ENCODE measurements at regions not wholly inside any gene's neighbourhood (a gene's known extent, or its start where the extent isn't known, plus 50 kb on each side); places are given as distances from the start of the nearest gene placed in this dataset.
A peak's percentile ranks its signal among the peaks of the same experiment; 100 is the strongest.

DNA sequence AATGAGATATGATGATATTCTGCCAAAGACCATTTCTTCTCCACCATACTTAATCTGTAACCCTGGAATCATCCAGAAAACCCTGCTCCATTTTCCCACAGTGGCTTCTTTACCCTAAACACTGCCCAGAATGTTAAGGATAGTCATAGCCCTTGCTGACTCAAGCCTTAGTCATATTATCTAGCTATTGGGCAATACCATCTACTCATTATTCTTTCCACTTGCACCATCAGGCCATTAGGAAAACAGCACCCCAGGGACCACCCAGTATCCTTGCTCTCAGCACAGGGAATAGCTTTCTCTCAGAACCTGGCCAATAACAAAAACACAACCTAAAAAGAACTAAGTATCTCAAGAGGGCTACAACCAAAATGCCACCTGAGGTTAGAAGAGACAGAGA is 445.7 kb upstream of the SLC14A2 start:
- DNase-seq: no peak

DNA sequence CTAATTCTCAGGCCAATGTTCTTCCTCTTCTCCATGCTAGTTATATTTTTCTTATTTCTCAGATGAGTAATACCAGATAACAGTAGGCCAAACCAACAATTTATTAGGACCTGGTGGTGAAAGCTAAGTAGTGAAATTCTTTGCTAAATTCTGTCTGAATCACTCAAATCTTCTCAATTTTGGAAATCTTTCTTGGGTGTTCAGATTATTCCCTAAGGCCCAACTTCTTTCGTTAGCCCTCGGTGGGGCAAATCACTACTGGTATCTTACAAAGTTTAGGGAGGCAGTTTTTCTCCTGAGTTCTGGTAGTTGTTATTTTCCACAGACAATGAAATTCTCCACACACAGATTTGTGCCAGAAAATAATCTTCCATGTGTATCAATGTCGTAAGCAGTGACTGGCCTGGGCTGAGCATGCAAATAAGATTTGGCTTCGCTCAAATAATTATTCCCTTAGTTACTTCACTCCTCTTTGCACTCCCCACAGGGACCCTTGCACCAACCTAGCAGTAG is 443.5 kb upstream of the SLC14A2 start:
- no peak for DNase-seq

DNA sequence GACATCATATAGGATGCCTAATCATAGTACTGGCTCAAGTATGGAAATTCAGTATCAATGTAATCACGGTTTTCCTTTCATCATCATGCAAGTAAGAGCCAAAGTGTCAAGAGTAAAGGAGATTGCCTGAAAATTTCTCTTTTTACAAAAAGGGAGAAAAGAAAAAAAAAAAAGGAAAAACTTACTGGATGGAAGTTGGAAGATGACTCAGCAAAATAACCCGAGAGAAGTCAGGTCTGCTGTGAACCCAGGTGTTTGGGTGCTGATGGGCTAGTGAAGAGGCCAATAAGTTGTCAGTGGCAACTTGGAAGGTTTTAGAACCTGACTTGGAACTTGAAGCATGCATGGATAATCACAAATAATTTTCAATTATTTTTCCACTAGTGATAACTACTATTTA is 441.9 kb upstream of the SLC14A2 start:
- DNase-seq: no peak

DNA sequence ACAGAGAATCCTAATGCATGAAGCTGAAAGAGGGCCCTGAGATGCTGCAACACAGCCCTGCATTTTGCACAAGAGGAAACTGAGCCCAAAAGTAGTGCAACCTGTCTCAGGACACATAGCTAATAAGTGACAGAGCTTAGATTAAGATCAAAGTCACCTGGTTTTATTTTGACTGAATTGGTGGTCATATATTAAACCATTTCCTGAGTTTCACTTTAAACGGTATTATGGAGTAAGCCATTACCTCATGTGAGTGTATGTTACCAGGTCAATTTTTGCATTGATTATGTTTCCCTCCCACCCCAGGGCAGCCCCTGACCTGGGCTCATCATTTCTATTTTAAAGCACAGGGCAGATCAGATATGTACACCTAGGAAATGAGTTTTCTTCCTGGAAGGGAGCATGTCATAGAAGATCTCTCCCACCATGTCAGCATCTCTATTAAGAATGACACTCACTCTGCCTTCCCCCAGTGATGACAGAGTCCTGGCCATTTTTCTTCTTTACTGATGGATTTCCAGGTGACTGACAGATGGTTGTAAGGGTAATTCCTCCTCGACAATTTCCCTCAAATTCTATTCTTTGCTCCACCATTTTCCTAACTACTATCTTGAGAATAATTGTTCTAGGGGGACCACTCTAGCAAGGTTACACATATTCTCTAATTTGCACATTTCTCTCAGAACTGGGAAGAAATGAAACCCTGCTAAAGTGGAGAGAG is 441.3 kb upstream of the SLC14A2 start:
- DNase-seq: no peak

- DNase-seq: no peak
These were observed 440.6 kb upstream of the SLC14A2 start for GRCh38 chr18:45174629-45175136.

- DNase-seq: no peak
These were observed 439.8 kb upstream of the SLC14A2 start for GRCh38 chr18:45175511-45175910.

DNA sequence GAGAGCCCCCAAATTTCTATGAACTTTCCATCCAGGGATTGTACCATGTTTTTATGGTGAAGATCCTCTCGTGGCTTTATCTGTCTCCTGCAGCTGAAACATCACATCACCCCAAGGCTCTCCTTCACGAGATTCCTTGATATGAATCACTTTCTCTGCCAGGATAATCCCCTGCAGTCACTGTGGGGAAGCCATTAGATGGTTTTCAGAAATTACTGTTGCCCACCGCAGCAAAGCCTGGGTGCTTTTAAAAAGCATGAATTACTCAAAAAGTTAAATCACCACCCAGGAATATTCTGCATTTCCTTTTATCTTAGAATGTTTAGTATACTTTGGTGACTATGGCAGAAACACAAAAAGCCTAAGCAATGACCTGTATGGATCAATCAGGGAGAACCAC is 428.4 kb upstream of the SLC14A2 start:
- DNase-seq: no peak

DNA sequence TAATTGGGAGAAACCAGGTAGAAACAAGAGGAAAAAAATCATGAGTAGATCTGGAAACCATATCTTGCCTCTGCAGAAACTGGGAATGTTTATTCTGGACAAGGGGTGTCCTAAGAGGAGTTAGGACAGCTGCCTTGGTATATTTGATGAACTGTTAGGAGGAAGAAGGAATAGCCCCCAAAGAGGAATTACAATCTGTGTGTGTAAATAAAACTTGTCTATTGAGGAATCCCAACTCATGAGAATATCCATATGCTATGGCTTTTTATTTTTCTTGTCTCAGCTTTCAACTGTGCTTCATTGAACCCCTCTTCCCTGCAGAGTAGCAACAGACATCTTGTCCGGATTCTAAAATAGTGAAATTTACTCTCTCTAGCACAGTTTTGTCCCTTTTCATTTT is 423.5 kb upstream of the SLC14A2 start:
- DNase-seq: no peak

DNA sequence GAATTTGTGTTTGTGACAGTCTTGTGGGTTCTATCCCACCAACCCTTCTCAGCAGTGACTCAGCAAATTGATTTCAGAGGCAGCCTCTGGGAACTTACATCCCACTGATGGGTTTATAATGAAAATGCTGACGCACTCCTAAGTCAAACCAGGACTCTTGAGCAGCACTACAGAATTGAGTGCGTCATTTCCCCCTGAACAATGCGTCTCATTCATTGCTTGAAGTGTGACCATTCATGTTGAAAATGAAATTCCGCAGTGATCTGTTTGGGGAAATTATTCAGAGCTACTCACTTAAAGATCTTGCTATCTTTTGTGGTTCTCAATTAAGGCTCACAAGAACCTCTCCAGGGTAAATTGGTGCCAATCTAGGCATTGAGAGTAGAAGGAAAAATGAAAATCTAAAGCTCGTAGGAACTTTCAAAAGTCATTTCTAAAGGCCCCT is 417.7 kb upstream of the SLC14A2 start:
- DNase-seq: peak; percentile 16

DNA sequence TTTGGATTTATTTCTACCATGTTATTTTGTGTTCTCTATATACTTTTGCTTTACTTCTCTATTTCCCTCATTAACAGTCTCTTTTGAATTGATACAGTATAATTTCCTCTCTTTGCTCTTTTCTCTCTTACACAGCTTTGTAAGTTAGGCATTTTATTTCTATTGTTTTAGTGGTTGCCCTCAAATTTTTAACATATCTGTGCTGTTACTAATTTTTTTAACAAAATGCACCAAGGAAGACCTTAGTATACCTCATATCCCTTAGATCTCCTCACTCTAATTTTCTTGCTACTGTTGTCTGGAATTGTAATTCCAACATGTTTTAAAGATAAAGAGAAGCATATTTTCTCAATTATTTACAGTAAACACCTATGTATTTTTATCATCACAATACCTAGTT is 416.8 kb upstream of the SLC14A2 start:
- no peak for DNase-seq

DNA sequence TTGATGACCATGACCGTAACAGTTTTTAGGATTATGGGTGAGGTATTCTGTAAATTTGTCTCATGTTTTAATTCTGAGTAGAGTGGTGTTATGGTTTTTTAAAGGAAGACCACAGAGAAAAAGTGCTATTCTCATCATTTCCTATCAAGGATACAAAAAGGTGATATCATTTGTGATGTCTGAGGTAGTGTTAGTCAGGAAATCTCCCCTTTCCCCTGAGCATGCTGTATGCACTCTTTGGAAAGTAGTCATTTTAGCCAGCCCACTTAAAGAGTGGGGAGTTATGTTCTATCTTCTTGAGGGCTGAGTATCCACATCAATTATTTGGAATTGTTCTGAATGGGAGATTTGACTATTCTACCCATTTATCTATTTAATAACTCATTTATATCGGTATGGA is 414.2 kb upstream of the SLC14A2 start:
- no peak for DNase-seq

GRCh38 chr18:45201489-45201888 is 413.8 kb upstream of the SLC14A2 start:
- DNase-seq: no peak

- DNase-seq: no peak
These were observed 413.2 kb upstream of the SLC14A2 start for GRCh38 chr18:45202061-45202460.

DNA sequence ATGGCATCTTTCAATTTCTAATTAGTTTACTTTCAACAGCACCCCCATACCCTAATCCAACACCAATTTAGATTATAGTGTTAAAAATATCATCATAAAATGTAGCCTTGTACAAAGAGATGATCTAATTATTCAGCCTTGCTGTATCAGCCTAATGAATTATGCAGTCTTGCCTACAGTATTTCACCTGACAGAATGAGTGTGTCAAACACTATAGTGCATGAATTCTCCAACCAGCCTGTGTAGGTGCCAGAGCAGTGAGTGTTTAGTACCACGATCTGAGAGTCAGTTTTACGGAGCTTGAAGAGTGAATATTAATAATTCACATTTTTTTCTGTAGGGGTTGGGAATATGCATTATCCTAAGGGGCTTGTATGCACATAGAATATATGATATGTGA is 411.6 kb upstream of the SLC14A2 start:
- no peak for DNase-seq

DNA sequence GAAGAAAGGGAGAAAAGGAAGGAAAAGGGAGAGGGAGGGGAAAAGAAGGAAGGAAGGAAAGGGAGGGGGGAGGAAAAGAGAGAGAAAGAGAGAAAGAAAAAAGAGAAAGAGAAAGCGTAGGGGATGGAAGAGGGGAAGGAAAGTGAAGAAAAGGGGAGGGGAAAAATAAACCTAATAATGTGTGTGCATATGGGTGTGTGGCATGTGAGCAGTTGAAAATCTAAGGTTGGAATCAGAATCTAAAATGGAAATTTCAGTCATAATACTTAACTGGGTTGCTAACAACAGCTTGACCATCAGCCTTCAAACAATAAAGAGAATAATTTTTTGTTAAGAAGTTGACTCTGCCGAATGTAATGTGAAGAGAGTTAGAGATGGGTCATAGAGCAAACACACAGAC is 407.9 kb upstream of the SLC14A2 start:
- no peak for DNase-seq

GRCh38 chr18:45208164-45208563 is 407.1 kb upstream of the SLC14A2 start:
- no peak for DNase-seq

DNA sequence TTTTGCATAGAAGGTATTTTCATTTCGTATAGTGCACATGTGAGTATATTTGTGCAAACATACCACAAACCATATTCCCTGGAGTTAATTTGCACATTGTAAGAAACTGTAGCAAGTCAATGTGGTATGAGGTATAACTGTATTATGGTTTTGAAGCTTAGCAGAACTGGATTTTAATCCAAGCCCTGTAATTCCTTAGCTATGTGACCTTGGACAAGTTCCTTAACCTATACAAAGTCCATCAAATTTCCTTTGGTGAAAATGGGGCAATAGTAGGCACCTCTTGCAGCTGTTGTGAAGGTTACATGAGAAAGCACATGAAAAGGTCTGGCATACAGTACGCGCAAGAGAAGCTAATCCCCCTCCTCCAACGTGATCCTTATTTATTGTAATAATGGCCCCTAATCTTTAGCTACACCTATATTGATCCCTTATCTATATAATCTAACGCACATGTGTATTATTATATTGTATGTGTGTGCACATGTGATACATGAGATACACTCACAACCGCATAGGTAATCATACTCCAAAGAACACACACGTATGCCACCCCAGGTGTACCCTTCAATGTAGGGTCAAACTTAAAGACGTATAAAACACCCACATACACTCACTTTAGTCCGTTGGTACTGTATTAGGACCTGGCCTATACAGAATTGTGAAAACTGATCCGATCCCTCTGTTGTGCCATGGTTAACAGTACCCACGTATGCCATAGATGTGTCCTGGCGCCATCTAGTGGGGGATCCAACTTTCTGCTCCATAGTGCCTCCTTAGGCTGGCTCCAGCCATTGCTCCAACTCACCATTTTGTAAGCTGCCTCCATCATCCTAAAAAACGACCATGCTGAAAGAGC is 402.9 kb upstream of the SLC14A2 start:
- no peak for DNase-seq

DNA sequence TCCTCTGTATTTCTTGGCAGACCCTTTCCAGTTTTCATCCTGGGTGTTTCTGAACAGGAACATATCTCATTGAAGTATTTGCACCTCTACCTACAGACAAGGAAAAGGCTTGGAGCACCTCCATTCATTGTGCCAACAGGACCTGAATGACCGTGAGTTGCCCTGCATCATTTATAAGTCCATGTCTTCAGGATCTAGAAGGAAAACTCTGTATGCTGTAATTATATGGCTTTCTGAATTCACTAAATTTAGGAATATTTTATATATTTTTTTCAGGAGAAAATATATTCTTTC is 402.3 kb upstream of the SLC14A2 start:
- no peak for DNase-seq

- no peak for DNase-seq
These were observed 396.8 kb upstream of the SLC14A2 start for GRCh38 chr18:45218436-45218835.

- DNase-seq: no peak
These were observed 393.9 kb upstream of the SLC14A2 start for GRCh38 chr18:45221363-45221762.

- DNase-seq: no peak
These were observed 393.1 kb upstream of the SLC14A2 start for GRCh38 chr18:45222180-45222579.

DNA sequence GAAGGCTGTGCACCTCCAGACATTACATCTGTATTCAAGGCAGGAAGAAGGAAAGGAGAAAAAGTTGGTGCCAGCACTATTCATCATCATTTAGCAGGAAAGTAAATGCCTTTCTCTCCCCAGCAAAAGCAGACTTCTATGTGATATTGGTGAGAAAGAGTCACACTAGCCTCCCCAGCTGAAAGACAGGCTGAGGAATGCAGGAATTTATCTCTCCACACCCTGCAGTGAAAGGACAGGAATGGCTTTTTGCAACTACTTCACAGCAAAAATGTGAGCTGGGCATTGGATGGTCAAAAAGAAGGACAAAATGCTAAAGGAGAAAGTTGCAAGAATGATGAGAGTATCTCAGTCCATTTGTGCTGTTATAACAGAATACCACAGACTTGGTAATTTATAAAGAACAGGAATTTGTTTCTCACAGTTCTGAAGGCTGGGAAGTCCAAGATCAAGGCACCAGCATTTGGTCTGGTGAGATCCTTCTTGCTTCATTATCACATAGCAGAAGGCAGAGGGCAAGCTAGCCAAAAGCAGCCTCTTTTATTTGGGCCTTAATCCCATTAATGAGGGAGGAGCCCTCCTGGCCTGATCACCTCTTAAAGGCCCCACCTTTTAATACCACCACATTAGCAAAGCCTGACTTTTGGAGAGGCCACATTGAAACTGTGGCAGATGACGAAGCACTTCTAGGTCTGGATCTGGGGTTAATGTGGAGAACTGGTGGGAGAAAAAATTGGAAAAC is 388.1 kb upstream of the SLC14A2 start:
- no peak for DNase-seq

- DNase-seq: no peak
These were observed 386.4 kb upstream of the SLC14A2 start for GRCh38 chr18:45228796-45229388.

Data from NCI-H510A (cell line).